ENCODE measurements at regions not wholly inside any gene's neighbourhood (a gene's known extent, or its start where the extent isn't known, plus 50 kb on each side); places are given as distances from the start of the nearest gene placed in this dataset.

GRCh38 chr11:42345933-42346332 lies 886.5 kb upstream of the LRRC4C start:
- Histone ChIP-seq H3K9me3 (no peaks in the 10 kb centered on the region), H3K27ac (no peak overlapping the region), H3K4me1 (no peaks in the 10 kb centered on the region), H3K27me3 (no peaks in the 10 kb centered on the region), H3K36me3 (no peaks in the 10 kb centered on the region), H3K4me3 (no peak overlapping the region)
- TF ChIP-seq EP300 (IDR thresholded peaks at IDR 0.05) (no peak), CTCF (IDR thresholded peaks at IDR 0.05) (no peak), POLR2A (IDR thresholded peaks at IDR 0.05) (no peak), POLR2AphosphoS5 (IDR thresholded peaks at IDR 0.05) (no peak)
- no peak for DNase-seq (ENCODE audit: low spot score in 2 of 2)

GRCh38 chr11:42363701-42364100 lies 904.2 kb upstream of the LRRC4C start:
- Histone ChIP-seq H3K4me3 (no peak overlapping the region), H3K4me1 (no peaks in the 10 kb centered on the region), H3K36me3 (no peaks in the 10 kb centered on the region), H3K27me3 (no peaks in the 10 kb centered on the region), H3K9me3 (no peaks in the 10 kb centered on the region), H3K27ac (no peak overlapping the region)
- DNase-seq (ENCODE audit: low spot score in 2 of 2): no peak
- no peak for TF ChIP-seq POLR2AphosphoS5 (IDR thresholded peaks at IDR 0.05)
- TF ChIP-seq EP300 (IDR thresholded peaks at IDR 0.05): no peak
- no peak for TF ChIP-seq CTCF (IDR thresholded peaks at IDR 0.05)
- WGBS: 32% methylated on average over 2 of the region's 2 CpGs

GRCh38 chr11:42390116-42390515 lies 921.7 kb upstream of the API5 start:
- no peaks in the 10 kb centered on the region for H3K27me3 ChIP-seq
- H3K27ac ChIP-seq: no peak overlapping the region
- H3K4me3 ChIP-seq: no peak overlapping the region
- DNase-seq (ENCODE audit: low spot score in 2 of 2): no peak
- H3K9me3 ChIP-seq: no peaks in the 10 kb centered on the region
- H3K4me1 ChIP-seq: no peaks in the 10 kb centered on the region
- no peak for TF ChIP-seq POLR2A (IDR thresholded peaks at IDR 0.05)
- no peak for TF ChIP-seq CTCF (IDR thresholded peaks at IDR 0.05)
- no peak for TF ChIP-seq EP300 (IDR thresholded peaks at IDR 0.05)
- no peak for TF ChIP-seq POLR2AphosphoS5 (IDR thresholded peaks at IDR 0.05)
- no peaks in the 10 kb centered on the region for H3K36me3 ChIP-seq

DNA sequence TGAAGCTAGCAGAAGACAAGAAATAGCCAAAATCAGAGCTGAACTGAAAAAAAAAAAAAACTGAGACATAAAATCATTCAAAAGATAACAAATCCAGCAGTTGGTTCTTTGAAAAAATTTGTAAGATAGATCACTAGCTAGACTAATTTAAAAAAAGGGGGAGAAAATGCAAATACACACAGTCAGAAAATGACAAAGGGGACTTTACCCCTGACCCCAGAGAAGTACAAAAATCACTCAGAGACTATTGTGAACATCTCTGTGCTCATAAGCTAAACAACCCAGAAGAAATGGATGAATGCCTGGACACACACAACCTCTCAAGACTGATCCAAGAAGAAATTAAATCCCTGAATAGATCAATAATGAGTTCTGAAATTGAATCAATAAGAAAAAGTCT lies 914.3 kb upstream of the API5 start:
- TF ChIP-seq POLR2A (IDR thresholded peaks at IDR 0.05): no peak
- TF ChIP-seq CTCF (IDR thresholded peaks at IDR 0.05): no peak
- no peak for TF ChIP-seq EP300 (IDR thresholded peaks at IDR 0.05)
- no peak for TF ChIP-seq POLR2AphosphoS5 (IDR thresholded peaks at IDR 0.05)
- no peaks in the 10 kb centered on the region for H3K9me3 ChIP-seq
- H3K27me3 ChIP-seq: no peaks in the 10 kb centered on the region
- no peak overlapping the region for H3K4me3 ChIP-seq
- no peak overlapping the region for H3K27ac ChIP-seq
- no peak for DNase-seq (ENCODE audit: low spot score in 2 of 2)
- H3K4me1 ChIP-seq: no peaks in the 10 kb centered on the region
- H3K36me3 ChIP-seq: no peaks in the 10 kb centered on the region

GRCh38 chr11:42407341-42407740 lies 904.5 kb upstream of the API5 start:
- peak in 1 of 2 donors; percentile 55 for DNase-seq (ENCODE audit: low spot score in 2 of 2)
- Histone ChIP-seq H3K9me3 (no peaks in the 10 kb centered on the region), H3K27ac (no peak overlapping the region), H3K27me3 (no peaks in the 10 kb centered on the region), H3K4me1 (no peaks in the 10 kb centered on the region), H3K36me3 (no peaks in the 10 kb centered on the region), H3K4me3 (no peak overlapping the region)
- TF ChIP-seq POLR2AphosphoS5 (IDR thresholded peaks at IDR 0.05) (no peak), EP300 (IDR thresholded peaks at IDR 0.05) (no peak), POLR2A (IDR thresholded peaks at IDR 0.05) (no peak), CTCF (IDR thresholded peaks at IDR 0.05) (no peak)
- WGBS: 43% methylated on average over 3 of the region's 3 CpGs

Measured in suprapubic skin (tissue), 4 donors.